CD4-positive, alpha-beta T cell treated with Interferon alpha-2 for 1 hour (primary cell): ENCODE measurements at regions not wholly inside any gene's neighbourhood (a gene's known extent, or its start where the extent isn't known, plus 50 kb on each side); places are given as distances from the start of the nearest gene placed in this dataset.

Source experiments
- DNase-seq, 2 donors: peaks; one replicate each; pipeline ENCODE4 v3.0.0-alpha.2; 2020 to 2022

- no peak for DNase-seq
These were observed 87.5 kb downstream of the LLPH start for GRCh38 chr12:66043035-66043434.

- DNase-seq: no peak
These were observed 88.7 kb downstream of the LLPH start for GRCh38 chr12:66041651-66042363.

- no peak for DNase-seq
These were observed 94.2 kb downstream of the LLPH start for GRCh38 chr12:66036317-66036716.

GRCh38 chr12:66035288-66035966 lies 95.1 kb downstream of the LLPH start:
- peak in 1 of 2 donors; percentile 2 for DNase-seq

- no peak for DNase-seq
These were observed 97.4 kb downstream of the LLPH start for GRCh38 chr12:66033151-66033550.

GRCh38 chr12:66032739-66033138 lies 97.8 kb downstream of the LLPH start:
- no peak for DNase-seq

- DNase-seq: no peak
These were observed 100.3 kb downstream of the LLPH start for GRCh38 chr12:66030217-66030781.

- DNase-seq: no peak
These were observed 102.2 kb downstream of the LLPH start for GRCh38 chr12:66028390-66028789.

- DNase-seq: no peak
These were observed 105.1 kb downstream of the LLPH start for GRCh38 chr12:66025477-66025876.

- no peak for DNase-seq
These were observed 105.6 kb downstream of the LLPH start for GRCh38 chr12:66024949-66025348.

- no peak for DNase-seq
These were observed 110.1 kb downstream of the LLPH start for GRCh38 chr12:66020481-66020880.

GRCh38 chr12:66017736-66018135 lies 112.8 kb downstream of the LLPH start:
- no peak for DNase-seq
